ENCODE measurements at regions not wholly inside any gene's neighbourhood (a gene's known extent, or its start where the extent isn't known, plus 50 kb on each side); places are given as distances from the start of the nearest gene placed in this dataset.
A peak's percentile ranks its signal among the peaks of the same experiment; 100 is the strongest.
"Not testable (repeated sequence)": the region's sequence is repeated elsewhere in the genome, so short reads cannot be mapped to it uniquely, and the experiment has no call there.

DNA sequence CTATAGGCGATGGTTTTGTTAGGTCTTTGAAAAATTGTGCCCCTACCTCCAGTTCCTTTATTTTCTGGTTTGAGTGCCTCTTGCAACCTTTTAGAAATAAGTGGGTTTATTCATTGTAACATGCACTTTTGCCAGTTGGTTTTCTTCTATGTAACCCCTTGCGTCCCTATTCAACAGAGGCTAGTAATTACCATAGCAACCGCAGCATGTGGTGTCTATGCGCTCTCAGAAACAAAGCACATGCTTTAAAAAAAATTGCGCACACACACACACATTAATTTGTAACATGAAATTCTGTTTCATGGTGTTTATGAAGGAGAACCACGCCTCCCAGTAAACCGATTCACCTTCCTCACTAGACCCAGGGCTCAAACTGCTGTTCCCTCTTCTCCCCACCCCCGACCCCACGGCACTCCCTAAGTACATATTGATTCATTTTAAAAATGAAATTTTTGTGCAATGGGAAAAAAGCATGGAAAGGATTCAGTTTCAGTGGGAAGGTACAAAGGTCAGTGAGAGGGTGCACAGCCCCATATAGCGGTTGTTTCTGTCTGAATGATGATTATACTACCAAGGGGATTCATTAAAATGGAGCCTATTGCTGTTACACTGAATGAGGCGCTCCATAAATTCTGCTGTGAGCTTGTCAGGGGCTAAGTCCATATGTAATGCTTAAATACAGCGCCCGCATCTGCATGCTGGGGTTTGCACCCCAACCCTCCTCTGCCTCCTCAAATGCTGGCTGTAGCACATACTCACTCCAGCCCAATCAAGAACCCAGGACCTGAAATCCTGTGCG, 206.9 kb downstream of the ICOS start:
- no peak for DNase-seq (ENCODE audit: low read depth, low spot score)

DNA sequence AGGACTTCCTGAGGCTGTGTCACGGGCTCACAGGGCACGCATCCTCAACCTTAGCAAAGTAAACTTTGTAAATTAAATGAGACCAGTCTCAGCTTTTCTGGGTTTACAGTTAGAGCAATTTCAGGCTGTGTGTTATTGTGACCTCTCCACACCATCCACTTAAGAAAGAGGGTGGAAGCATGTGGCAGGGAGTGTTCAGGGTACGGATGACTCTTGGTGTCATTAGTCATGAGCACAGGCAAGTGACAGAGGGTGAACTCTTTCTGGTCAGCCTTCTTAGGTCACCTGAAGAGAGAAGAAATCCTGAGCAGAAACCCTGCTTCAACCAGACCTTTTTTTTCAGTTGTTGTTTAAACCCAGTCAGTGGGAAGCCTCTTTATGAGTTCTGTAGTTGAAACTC, 207.9 kb downstream of the ICOS start:
- no peak for DNase-seq (ENCODE audit: low read depth, low spot score)

DNA sequence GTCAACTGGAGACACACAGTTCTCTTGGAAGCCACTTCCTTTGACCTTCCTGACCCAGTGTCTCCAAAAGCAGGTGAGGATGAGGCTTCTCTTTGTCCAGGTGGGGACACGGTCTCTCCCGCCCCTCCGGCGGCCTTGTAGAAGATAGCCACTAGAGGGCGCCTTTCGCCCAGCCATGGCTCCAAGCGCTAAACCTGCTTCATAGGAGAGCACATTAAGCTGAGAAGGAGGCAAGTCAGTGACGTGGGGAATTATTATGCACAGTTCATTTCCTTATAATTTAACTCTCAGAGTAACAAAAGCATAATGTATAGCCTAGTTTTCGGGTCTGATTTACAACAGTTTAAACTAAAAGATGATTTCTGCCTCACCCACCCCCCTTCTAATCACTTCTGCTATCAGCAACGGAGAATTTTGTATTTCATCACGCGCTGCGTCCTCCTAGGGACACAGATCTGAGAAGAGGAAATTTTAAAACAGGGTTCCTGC, 208.7 kb downstream of the ICOS start:
- DNase-seq (ENCODE audit: low read depth, low spot score) = peak; percentile 60

DNA sequence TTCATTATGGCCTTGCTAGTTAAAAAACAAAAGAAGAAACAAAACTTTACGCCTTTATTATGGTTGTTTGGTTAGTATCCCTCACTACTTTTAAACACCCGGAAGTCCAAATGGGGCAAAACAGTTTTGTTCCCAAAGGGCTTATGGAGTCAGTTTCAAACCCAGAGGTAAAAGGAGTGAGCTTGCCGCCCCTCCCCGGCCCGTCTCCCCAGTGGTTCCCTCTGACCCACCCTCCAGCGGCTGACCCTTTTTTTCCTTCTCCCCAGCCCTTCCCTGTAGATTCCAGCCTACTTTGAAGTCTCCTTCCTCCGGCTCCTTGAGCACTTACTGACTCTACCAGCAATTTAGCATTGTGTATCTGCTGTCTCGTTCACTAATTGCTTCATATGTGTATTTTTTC, 209.2 kb downstream of the ICOS start:
- DNase-seq (ENCODE audit: low read depth, low spot score) = no peak

DNA sequence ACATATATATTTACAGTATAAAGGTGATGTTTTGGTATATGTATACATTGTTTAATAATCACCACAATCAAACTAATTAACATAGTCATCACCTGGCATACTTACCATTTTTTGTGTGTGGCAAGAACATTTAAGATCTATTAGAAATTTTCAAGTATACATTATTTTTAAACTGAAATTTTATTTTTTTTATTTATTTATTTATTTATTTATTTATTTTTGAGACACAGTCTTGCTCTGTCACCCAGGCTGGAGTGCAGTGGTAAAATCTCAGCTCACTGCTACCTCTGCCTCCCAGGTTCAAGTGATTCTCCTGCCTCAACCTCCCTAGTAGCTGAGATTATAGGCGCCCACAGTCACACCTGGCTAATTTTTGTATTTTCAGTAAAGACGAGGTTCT, 210.5 kb downstream of the ICOS start:
- not testable (repeated sequence) for DNase-seq (ENCODE audit: low read depth, low spot score)

DNA sequence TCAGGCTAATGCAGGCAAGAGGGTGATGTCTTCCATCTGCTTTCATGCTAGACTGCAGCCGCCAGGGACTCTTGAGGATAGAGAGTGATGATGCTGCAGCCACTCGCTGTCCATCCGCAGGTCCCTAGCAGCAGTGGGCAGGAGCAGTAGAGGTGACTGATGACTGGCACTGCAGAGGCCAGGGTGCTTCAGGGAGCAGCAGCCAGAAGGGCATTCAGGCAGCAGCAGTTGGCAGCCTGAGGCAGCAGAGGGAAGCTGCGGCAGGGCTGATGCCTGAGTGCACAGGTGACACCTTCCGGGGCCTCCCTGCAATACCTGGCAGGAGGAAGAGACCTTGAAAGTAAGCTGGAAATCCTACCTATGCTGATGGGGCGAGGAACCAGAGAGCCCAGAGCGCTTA, 214.2 kb downstream of the ICOS start:
- no peak for DNase-seq (ENCODE audit: low read depth, low spot score)

DNA sequence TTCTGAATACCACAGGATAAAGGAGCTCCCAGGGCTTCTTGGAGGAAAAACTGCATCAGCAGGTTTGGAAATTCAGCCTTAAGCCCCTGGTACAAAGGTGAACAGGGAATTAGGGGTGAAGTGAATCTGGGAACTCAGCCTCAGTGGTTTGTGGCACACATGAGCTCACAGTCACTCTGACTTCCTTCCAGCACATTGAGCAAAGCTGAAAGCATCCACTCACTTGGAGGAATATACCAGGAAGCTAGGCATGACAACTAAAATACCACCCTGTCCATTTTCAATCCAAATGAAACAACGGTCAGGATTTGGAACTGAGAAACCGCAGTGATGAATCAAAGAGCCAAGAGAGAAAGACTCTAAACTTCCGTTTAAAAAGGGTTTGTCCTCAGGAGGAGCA, 216.1 kb downstream of the ICOS start:
- DNase-seq (ENCODE audit: low read depth, low spot score) = no peak

DNA sequence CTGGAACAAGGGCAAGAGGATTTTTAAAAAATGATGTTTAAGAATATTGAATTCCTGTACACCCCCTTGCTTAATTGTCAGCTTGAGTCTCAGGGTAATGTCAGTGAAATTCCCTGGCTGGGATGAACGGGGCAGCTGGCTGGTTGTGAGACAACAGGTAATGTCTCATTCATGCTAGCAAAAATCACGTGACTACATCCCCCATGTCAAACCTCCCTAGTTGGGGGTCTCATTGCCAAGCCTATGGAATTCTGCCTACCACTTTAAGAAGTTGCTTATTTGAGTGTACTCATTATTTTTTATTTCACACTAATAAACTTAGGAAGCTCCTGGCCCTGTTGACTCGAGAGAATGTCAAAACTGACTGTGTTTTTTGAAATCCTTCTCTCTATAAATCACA, 218.3 kb downstream of the ICOS start:
- DNase-seq (ENCODE audit: low read depth, low spot score) = no peak

DNA sequence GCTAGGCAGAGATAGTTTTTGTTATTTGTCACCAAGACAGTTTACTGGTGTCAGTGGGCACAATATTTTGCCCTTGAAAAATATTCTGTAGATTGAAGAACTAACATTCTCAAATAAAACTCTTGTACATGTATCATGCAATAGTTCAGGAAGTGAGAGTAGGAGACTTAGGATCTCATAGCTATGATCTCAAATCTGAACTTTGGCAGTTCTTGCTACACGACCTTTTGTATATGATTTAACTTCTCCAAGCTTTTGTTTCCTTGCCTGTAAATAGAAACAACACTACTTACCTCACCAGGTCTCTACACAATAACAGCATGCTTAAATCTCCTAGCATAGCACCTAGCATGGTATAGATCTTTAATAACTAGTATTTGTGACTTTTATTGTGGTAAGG, 219.9 kb downstream of the ICOS start:
- no peak for DNase-seq (ENCODE audit: low read depth, low spot score)

DNA sequence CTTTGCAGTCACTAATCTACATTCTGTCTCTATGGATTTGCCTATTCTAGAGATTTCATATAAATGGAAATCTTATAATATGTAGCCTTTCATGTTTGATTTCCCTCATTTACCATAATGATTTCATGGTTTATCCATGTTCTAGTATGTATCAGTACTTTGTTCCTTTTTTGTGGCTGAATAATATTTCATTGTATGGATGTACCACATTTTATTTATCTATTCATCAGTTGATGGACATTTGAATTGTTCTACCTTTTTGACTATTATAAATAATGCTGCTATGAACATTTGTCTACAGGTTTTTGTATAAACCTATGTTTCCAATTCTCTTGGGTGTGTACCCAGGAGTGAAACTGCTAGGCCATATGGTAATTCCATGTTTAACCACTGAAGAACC, 221.1 kb downstream of the ICOS start:
- no peak for DNase-seq (ENCODE audit: low read depth, low spot score)

DNA sequence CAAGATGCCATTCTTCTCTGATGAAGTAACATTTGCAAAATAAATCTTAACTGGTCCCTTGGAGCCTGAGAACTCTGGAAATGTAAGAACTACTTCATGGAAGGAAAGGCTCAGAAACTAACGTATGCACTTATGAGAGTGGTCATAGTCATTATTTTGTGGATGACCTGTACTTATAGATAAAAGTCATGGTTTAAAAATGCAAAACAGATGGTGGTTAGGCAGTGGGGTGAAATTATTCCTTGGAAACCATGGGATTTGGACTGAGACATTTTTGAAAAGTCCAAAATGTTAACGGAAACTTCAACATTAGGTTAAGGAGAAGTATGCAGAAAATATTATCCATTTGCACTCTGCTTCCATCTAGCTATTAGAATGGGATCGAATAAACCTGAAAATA, 223.0 kb downstream of the ICOS start:
- DNase-seq (ENCODE audit: low read depth, low spot score) = no peak

DNA sequence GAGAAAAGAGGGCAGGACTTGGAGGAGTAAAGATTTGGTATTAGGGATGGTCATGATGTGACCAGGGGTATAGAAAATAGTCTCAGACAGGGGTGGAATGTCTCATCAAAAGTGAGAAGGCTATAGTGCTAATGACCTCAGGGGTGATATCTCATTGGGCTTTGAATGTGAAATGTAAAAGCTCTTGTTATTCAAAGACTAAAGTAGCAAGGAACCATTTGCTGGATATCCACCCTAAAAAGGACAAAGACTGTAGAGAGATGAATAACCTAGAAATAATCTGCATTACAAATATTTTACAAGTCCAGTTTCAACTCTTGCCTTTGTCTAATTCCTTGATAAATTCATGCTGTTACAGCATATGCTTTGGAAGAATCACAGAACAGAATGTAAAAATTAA, 224.4 kb downstream of the ICOS start:
- DNase-seq (ENCODE audit: low read depth, low spot score) = no peak

DNA sequence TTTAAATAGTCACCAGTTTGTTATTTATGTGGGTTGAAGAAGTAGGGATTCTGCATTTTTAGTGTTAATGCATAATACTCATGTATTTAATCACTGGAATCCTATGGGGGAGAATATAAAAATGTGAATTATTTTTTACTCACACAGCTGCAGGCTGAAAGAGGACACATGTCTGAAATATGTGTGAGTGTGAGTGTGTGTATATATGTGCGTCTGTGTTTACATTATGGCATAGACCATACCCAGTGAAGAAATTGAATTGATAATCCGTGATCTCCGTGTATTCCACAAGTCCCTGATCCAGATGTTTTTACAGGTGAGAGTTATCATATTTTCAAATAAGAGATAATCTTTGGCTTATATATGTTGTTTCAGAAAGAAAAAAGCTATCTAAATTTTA, 225.3 kb downstream of the ICOS start:
- no peak for DNase-seq (ENCODE audit: low read depth, low spot score)

DNA sequence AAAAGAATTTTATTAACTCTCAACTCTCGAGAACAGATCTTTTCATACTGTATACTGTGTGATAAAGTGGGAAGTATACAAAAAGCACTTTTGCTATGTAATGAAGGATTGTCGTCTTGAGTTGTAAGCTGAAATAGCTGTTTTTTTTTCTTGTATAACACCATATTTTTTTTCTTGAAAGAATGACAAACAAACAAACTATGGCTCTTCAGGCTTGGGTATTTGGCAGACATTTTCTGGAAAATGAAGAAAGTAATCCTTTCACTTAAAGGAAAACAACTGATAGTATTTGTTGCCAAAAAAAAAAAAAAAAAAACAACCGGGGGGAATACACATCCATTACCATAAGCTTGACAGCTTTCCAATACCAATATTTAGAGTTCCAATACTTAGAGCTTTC, 230.4 kb downstream of the ICOS start:
- DNase-seq (ENCODE audit: low read depth, low spot score) = no peak

DNA sequence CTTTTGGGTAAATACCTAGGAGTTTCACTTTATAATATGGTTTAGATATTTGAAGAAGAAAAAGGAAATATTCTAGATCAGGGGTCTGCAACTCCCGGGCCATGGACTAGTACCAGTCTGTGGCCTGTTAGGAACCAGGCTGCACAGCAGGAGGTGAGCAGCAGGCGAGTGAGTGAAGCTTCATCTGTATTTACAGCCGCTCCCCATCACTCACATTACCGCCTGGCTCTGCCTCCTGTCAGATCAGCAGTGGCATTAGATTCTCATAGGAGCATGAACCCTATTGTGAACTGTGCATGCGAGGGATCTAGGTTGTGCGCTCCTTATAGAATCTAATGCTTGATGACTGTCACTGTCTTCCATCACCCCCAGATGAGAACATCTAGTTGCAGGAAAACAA, 231.1 kb downstream of the ICOS start:
- DNase-seq (ENCODE audit: low read depth, low spot score) = not testable (repeated sequence)

DNA sequence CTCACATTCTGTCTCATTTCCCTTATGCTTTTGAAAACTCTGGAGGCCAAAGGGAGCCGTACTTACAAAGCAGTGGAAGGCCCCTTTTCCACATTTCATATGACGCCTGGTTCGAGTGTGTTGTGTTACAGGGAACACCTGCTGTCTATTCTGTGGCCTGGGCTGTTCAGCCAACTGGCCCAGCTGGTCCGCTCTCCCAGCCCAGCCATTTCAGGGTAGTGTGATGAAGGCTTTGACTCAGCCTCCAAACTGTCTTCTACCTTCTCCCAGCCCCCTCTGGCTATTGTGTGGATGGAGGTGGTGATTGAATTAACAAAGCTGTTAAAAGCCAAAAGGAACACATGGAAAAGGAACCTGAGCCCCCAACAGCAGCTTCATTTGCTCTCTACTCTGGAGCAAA, 233.8 kb downstream of the ICOS start:
- no peak for DNase-seq (ENCODE audit: low read depth, low spot score)

DNA sequence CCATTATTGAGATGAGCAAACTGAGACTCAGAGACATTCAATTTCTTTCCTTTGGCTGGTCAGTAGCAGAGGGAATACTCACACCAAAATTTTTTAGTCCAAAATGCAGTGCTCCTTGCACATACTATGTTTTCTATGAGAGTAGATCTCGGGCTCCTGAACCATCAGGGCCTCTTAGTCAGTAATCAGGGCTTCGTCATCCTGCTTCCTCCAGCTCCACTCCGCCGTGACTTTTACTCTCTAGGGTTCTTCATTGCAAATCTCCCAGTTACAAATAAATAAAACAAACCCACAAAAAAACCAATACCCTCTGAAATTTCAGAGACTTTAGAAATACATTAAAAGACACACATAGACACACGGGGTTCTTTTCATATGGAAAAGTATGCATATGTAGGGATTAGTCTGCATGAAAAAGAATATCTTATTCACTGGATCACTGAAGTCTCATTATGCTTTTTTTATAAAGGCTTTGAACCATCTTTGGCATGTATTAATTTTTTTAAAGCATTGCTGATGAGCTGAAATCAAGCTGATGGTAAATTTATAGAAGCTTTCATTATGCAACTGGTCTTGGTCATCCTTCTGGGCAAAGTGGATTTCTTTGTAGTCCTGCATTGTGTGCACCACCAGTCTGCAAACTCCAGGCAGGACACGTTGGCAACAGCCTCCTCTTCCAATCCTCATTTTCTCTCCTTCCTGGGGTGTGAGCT, 235.0 kb downstream of the ICOS start:
- no peak for DNase-seq (ENCODE audit: low read depth, low spot score)

DNA sequence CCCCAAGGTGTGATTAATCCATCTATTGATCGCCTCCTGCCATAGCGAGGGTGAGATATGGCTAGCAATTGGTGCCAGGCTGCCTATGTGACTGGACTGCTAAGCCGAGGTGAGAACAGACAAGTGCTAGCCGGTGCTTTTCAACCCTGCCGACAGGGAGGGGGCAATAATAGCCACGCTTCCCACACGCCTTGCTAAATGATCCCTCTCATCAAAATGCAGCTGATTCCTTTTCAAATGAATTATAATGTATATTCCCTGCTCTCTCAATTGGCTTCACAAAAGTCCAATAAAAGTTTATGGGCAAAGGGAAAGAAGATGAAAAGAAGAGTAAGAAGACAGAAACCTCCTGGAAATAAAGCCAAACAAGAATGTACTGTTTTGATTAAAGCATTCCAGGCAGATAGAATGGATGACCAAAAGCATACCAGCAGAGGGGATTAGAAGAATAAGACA, 235.6 kb downstream of the ICOS start:
- no peak for DNase-seq (ENCODE audit: low read depth, low spot score)

DNA sequence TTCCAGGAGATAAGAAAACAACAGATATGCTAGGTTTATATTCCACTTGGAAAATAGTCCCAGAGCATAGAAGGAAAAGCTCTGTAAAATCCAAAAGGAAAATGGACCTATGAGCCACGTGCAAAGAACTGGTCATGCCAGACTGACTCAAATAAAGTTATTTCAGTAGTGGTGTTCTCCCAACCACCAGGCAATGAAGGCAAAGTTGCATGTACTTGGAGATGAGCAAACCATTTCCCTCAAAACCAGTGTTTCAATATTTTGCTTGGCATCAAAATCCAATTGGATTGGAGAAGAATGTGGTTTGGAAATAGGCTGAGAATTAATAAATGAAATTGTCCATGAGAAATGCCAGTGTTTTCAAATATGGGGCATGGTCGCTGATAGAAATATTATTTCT, 237.5 kb downstream of the ICOS start:
- DNase-seq (ENCODE audit: low read depth, low spot score) = no peak

DNA sequence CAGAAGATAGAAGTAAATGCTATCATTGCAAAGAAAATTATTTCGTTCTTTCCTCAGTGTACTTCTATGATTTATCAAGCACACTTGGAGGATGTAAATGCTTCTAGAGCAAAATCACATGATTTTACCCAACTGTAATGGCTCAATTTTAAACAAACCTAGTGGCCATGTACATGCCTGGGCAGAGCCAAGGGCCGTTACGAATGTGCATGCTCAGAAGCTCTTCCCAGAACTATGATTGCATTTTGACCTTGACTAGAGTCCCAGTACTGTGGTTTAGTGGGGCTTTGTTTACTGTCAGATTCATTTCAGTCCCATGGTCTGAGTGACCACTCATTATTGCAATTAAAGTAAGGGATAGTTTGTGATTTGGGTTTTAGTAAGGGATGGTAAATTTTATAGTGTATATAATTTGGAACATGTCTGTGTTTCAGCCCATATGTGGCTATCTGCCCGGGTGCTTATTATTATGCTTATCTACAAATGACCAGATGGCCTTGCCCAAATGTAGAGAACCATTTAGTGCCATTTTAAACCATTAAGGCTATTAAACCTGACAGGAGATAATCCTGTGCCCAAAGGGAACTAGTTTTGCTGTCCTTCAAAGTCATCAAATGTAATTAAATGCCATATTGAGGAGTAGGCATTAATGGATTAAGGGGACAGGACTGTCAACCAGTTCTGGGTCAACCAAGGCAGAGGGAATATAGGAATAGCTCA, 239.1 kb downstream of the ICOS start:
- no peak for DNase-seq (ENCODE audit: low read depth, low spot score)

DNA sequence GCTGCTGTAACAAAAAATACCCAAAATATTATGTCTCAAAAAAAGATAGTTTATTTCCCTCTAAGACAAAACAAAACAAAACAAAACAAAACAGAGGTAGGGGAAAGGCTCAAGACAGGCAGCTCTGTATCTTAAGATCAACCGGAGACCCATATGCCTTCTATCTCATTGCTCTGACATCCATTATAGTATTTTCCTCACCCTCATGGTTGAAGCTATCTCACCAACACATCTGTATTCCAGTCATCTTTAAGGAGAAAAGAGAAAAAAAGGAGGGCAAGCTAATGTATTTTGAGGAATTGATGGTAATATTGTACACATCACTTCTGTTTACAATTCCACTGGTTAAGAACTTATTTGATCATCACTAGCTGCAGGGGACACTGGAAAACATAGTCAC, 239.7 kb downstream of the ICOS start:
- DNase-seq (ENCODE audit: low read depth, low spot score) = no peak

DNA sequence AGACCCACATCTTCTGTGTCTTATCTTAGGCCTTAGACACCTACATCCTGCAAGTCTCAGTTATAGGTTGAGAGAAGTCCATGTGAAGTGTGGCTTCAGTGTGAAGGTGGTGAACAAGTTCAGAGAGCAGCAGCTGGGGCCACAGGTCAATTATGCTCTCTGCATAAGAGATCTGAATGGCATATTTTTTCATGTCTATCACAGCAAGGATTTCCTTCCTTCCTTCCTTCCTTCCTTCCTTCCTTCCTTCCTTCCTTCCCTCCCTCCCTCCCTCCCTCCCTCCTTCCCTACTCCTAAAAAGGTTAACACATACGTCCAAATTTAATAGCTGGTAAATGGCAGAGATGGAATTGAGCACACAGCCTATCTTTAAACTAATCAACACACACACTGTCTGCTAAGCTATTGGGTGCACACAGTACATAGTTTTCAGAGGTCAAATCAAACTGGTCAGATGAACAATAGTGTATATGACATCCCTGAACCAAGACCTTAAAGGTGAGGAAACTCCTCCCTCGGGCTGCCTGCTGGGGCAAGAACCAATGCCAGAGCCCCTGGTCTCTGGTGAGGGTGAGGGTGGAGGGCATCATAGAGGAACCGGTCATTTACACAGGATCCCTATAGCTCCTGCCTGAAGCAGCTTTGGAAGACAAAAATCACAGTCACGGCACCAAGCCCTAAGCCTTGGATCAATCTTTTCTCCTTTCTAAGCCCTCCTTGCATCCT, 240.9 kb downstream of the ICOS start:
- no peak for DNase-seq (ENCODE audit: low read depth, low spot score)
